ENCODE measurements at regions not wholly inside any gene's neighbourhood (a gene's known extent, or its start where the extent isn't known, plus 50 kb on each side); places are given as distances from the start of the nearest gene placed in this dataset.

DNA sequence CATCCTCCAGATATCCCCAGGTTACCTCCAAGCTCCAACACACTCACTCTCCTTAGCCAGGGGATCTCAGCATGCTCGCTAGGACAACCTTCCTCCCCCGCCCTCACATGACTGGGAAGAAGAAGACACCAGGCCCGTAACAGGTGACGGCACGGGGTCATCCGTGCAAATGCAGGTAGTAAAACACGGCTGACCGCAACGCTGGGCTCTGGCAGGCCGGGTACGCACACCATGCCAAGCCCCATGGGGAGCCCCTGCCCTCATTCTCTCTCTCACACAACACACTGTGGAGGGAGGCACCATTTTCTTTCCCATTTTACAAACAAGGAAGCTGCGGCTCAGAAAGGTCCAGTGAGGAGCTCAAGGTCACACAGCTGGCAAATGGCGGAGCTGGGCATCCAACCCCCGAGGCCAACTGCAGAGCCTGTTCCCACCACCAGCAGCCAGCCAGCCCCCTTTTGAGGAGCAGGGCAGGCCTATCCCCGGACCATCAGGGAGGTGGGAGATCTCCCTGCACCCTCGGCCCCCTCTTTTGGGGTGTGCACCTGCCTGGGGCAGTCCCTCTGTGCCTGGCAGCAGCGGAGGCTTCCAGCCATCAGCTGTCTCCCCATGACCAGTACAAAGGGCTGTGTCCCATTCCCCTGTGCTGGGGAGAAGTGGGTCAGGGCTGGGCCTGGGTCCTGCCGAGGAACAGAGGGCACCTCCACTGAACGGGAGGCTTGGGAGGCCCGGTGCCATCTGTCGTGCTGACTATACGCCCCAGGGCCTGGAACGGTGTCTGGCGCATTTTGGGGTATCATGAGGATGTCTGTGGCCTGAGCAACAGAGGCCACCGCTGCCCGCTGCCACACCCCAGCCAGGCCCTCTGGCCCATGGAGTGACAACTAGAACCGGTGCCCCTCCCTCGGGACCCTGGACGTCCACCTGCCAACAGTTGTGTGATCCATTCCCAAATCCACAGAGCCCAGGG, 280.9 kb downstream of the CTTN start:
- Histone ChIP-seq H3K36me3 (ENCODE audit: control insufficient read depth in 4 of 4, insufficient read depth in 4 of 4, low read length in 4 of 4) (no peaks in the 10 kb centered on the region), H3K9ac (ENCODE audit: insufficient read depth in 1 of 2, low read length in 2 of 2) (no peak overlapping the region), H3K4me3 (no peak overlapping the region), H3K27ac (ENCODE audit: low read depth in 1 of 2, low read length in 1 of 2) (no peak overlapping the region), H3K4me1 (ENCODE audit: control insufficient read depth in 5 of 5, insufficient read depth in 5 of 5, low read length in 5 of 5) (no peaks in the 10 kb centered on the region), H3K27me3 (ENCODE audit: control insufficient read depth in 3 of 3, insufficient read depth in 3 of 3, low read length in 2 of 3) (no peaks in the 10 kb centered on the region), H3K9me3 (ENCODE audit: control insufficient read depth in 4 of 4, insufficient read depth in 3 of 4, low read length in 3 of 4) (no peaks in the 10 kb centered on the region)
- ATAC-seq (ENCODE audit: insufficient read depth, low FRiP score) (no peak), DNase-seq (no peak)
- WGBS, 2 donors, result 94 to 96% methylated on average over 29 of the region's 29 CpGs
- TF ChIP-seq, protein P1, sequence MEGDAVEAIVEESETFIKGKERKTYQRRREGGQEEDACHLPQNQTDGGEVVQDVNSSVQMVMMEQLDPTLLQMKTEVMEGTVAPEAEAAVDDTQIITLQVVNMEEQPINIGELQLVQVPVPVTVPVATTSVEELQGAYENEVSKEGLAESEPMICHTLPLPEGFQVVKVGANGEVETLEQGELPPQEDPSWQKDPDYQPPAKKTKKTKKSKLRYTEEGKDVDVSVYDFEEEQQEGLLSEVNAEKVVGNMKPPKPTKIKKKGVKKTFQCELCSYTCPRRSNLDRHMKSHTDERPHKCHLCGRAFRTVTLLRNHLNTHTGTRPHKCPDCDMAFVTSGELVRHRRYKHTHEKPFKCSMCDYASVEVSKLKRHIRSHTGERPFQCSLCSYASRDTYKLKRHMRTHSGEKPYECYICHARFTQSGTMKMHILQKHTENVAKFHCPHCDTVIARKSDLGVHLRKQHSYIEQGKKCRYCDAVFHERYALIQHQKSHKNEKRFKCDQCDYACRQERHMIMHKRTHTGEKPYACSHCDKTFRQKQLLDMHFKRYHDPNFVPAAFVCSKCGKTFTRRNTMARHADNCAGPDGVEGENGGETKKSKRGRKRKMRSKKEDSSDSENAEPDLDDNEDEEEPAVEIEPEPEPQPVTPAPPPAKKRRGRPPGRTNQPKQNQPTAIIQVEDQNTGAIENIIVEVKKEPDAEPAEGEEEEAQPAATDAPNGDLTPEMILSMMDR (IDR thresholded peaks at IDR 0.05; ENCODE audit: control extremely low read depth, extremely low read depth), result no peak

DNA sequence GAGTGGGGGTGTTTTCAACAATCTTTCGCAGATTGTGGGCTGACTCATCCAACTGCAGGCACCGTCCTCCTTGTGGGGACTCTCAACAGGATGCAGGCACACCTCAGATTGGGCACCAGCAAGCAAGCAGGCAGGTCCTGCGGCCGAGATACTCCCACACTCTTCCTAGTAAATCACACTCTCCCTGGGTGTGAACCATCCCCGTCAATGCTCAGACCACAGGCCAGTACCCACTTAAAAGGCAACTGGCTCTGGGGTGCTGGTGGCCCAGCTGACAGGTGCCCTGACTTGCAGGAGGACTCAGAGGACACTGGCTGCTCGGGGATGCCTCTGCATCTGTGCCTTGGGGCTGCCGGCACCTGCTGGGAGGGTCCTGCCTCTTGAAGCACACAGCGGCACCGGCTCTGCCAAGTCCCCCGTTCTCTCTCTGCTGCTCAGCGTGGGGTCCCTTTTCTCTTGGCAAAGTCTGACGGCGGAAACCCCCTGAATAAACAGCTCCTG, 282.5 kb downstream of the CTTN start:
- no peaks in the 10 kb centered on the region for H3K4me1 ChIP-seq (ENCODE audit: control insufficient read depth in 5 of 5, insufficient read depth in 5 of 5, low read length in 5 of 5)
- ATAC-seq (ENCODE audit: insufficient read depth, low FRiP score), result no peak
- H3K4me3 ChIP-seq, result no peak overlapping the region
- no peak overlapping the region for H3K27ac ChIP-seq (ENCODE audit: low read depth in 1 of 2, low read length in 1 of 2)
- no peaks in the 10 kb centered on the region for H3K9me3 ChIP-seq (ENCODE audit: control insufficient read depth in 4 of 4, insufficient read depth in 3 of 4, low read length in 3 of 4)
- H3K27me3 ChIP-seq (ENCODE audit: control insufficient read depth in 3 of 3, insufficient read depth in 3 of 3, low read length in 2 of 3), result no peaks in the 10 kb centered on the region
- DNase-seq, result no peak
- H3K9ac ChIP-seq (ENCODE audit: insufficient read depth in 1 of 2, low read length in 2 of 2), result no peak overlapping the region
- WGBS, 2 donors, result 64 to 80% methylated on average over 13 of the region's 13 CpGs
- no peaks in the 10 kb centered on the region for H3K36me3 ChIP-seq (ENCODE audit: control insufficient read depth in 4 of 4, insufficient read depth in 4 of 4, low read length in 4 of 4)
- TF ChIP-seq, protein P1 (IDR thresholded peaks at IDR 0.05; ENCODE audit: control extremely low read depth, extremely low read depth), result no peak

DNA sequence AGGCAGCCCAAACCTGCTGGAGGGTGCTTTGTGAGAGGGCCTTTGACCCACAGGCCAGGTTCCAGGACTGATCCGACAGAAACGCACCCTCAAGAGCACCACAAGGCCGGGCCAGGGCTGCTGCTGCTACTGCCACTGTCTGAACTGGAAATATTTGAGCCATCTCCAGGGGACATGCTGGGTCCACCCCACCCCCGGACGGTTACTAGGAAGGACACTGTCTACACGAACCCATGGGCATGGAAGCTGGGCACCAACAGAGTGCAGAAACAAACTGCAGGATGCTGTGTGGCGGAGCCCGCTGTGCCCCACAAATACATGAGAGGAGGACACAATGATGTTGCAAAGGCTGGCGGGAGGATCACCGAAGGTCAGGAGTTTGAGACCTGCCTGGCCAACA, 283.7 kb downstream of the CTTN start:
- no peaks in the 10 kb centered on the region for H3K4me1 ChIP-seq (ENCODE audit: control insufficient read depth in 5 of 5, insufficient read depth in 5 of 5, low read length in 5 of 5)
- H3K36me3 ChIP-seq (ENCODE audit: control insufficient read depth in 4 of 4, insufficient read depth in 4 of 4, low read length in 4 of 4), result no peaks in the 10 kb centered on the region
- TF ChIP-seq, protein P1 (IDR thresholded peaks at IDR 0.05; ENCODE audit: control extremely low read depth, extremely low read depth), result no peak
- no peak overlapping the region for H3K27ac ChIP-seq (ENCODE audit: low read depth in 1 of 2, low read length in 1 of 2)
- no peak for ATAC-seq (ENCODE audit: insufficient read depth, low FRiP score)
- DNase-seq, result no peak
- no peaks in the 10 kb centered on the region for H3K9me3 ChIP-seq (ENCODE audit: control insufficient read depth in 4 of 4, insufficient read depth in 3 of 4, low read length in 3 of 4)
- WGBS, 2 donors, result 87 to 88% methylated on average over 10 of the region's 10 CpGs
- no peaks in the 10 kb centered on the region for H3K27me3 ChIP-seq (ENCODE audit: control insufficient read depth in 3 of 3, insufficient read depth in 3 of 3, low read length in 2 of 3)
- no peak overlapping the region for H3K4me3 ChIP-seq
- H3K9ac ChIP-seq (ENCODE audit: insufficient read depth in 1 of 2, low read length in 2 of 2), result no peak overlapping the region

Data from lung (tissue), 11 donors.